ENCODE measurements at regions not wholly inside any gene's neighbourhood (a gene's known extent, or its start where the extent isn't known, plus 50 kb on each side); places are given as distances from the start of the nearest gene placed in this dataset.

DNA sequence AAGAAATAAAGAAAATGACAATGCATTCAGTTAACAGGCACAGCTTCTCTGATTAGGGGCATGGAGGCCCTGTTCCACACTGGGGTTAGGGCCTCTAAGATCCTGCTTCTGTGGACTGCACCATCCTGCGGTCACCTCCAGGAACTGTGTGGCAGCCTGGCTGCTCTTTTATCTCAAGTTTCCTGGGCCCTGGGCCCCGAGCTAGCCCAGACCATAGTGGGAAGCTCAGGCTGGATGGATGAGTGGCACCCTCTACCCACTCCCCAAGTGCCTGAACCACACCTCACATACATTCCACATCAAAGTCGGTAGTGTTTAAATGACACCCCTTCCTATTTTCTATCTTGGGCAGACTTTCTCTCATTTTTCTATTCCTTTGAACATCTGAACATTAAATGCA is 461.5 kb upstream of the MKI67 start:
- no peak for DNase-seq (ENCODE audit: extremely low read depth, low read depth)
- TF ChIP-seq, protein P1, sequence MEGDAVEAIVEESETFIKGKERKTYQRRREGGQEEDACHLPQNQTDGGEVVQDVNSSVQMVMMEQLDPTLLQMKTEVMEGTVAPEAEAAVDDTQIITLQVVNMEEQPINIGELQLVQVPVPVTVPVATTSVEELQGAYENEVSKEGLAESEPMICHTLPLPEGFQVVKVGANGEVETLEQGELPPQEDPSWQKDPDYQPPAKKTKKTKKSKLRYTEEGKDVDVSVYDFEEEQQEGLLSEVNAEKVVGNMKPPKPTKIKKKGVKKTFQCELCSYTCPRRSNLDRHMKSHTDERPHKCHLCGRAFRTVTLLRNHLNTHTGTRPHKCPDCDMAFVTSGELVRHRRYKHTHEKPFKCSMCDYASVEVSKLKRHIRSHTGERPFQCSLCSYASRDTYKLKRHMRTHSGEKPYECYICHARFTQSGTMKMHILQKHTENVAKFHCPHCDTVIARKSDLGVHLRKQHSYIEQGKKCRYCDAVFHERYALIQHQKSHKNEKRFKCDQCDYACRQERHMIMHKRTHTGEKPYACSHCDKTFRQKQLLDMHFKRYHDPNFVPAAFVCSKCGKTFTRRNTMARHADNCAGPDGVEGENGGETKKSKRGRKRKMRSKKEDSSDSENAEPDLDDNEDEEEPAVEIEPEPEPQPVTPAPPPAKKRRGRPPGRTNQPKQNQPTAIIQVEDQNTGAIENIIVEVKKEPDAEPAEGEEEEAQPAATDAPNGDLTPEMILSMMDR (IDR thresholded peaks at IDR 0.05; ENCODE audit: low read depth, low read length, missing control alignments) = no peak
- H3K4me3 ChIP-seq (replicated peaks; ENCODE audit: low read depth, low read length) = no peak overlapping the region

DNA sequence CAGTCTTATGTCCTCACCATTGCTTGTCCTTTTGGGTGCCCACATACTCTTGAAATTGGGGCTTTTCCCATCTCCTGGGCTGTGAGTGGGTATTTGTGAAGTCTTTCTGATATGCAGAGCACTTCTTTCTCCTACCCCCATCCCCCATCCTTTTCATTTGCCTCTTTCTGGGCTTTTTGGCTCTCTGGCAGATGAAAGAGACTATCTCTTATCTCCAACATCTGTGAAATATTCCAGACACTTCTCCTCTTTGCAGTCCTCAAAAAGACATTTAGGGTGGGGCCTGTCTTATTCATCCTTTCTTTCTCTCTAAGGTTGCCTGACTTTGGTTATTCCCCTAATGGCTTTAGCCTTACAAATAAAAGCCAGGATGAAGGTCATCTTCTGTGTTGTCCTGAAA is 462.2 kb upstream of the MKI67 start:
- TF ChIP-seq, protein P1 (IDR thresholded peaks at IDR 0.05; ENCODE audit: low read depth, low read length, missing control alignments) = no peak
- H3K4me3 ChIP-seq (replicated peaks; ENCODE audit: low read depth, low read length) = no peak overlapping the region
- no peak for DNase-seq (ENCODE audit: extremely low read depth, low read depth)

DNA sequence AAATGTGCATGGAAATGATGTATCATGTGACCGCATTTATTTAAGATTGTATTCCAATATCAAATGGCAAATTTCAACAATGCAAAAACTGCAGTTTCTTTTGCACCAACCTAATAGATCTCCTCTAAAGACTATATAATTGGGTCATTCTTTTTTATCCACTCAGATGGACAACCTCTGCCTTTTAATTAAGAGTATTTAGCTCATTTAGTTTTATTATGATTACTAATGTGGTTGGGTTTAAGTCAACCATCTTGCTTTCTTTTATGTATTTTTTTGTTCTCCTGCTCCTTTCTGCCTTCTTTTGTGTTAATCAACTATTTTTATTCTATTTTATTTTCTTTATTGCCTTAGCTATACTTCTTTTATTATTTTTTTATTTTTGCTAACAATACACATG is 468.5 kb upstream of the MKI67 start:
- TF ChIP-seq, protein P1 (IDR thresholded peaks at IDR 0.05; ENCODE audit: low read depth, low read length, missing control alignments) = no peak
- H3K4me3 ChIP-seq (replicated peaks; ENCODE audit: low read depth, low read length) = no peak overlapping the region
- no peak for DNase-seq (ENCODE audit: extremely low read depth, low read depth)

DNA sequence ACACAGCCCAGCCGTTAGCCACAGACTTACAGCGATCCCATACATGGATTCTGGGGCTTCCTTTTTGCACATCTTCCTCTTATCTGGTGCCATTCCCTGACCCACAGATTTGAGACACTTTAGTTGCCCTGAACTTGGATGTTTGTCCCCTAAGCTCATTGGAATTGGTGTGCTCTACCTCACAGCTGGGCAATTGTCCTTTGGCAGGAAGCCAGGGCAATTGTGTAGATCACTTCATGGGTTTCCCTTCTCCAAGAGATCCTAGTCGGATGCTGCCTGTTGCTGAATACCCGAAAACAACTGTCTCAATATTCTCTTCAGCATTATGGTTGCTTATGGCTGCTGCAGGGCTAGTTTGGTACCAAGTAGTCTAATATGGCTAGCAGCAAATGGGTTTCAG is 470.7 kb upstream of the MKI67 start:
- H3K4me3 ChIP-seq (replicated peaks; ENCODE audit: low read depth, low read length) = no peak overlapping the region
- TF ChIP-seq, protein P1 (IDR thresholded peaks at IDR 0.05; ENCODE audit: low read depth, low read length, missing control alignments) = no peak
- DNase-seq (ENCODE audit: extremely low read depth, low read depth) = no peak

DNA sequence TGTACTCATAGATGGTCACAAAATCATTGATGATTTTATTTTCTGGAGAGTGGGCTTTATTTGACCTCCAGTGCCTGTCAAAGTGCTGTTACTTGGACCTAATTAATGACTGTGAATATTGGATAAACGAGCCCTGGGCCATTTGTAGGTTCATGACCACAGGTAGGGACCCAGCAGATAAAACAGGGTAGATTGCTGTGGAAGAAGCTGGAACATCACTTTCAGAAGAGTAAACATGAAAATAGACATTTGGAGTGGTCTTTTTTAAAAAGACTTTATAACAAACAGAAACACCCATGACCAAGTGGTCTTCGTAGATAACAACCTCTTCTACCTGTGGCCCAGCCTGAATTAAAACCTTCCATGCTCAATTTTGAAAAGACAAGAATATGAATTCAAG is 472.8 kb upstream of the MKI67 start:
- DNase-seq (ENCODE audit: extremely low read depth, low read depth) = no peak
- TF ChIP-seq, protein P1 (IDR thresholded peaks at IDR 0.05; ENCODE audit: low read depth, low read length, missing control alignments) = no peak
- no peak overlapping the region for H3K4me3 ChIP-seq (replicated peaks; ENCODE audit: low read depth, low read length)

DNA sequence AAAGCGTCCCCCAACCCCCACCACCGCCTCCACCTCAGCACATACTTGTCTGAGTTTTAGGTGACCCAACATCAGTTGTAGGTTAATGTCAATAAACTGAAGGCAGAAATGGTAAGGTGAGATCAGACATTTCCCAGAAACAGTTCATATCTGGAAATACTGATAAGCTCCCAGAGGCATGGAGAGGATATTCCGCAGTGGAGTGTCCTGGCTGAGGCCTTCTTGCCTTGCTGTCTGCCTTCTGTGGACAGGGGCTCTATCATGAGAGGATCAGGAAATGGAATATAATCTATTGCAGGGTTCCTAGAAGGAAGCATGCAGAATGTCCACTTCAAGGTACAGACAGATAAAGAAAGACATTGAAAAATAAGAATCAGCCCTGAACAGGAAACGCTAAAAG is 473.3 kb upstream of the MKI67 start:
- DNase-seq (ENCODE audit: extremely low read depth, low read depth) = no peak
- no peak overlapping the region for H3K4me3 ChIP-seq (replicated peaks; ENCODE audit: low read depth, low read length)
- TF ChIP-seq, protein P1 (IDR thresholded peaks at IDR 0.05; ENCODE audit: low read depth, low read length, missing control alignments) = no peak

DNA sequence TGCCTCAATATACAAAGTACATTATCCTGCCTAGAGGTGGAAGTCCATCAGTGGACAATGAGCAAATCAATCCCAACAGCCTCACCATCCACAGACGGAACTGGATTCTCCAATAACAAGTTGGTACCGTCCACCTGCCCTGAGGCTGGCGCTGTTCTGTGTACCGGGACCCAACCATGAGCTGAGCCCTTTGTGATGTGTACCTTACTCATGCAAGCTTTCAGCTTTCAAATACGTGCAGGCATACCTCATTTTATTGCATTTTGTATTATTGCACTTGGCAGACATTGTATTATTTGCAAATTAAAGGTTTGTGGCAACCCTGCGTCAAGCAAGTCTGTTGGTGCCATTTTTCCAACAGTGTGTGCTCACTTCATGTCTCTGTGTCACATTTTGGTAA is 476.0 kb upstream of the MKI67 start:
- H3K4me3 ChIP-seq (replicated peaks; ENCODE audit: low read depth, low read length) = no peak overlapping the region
- TF ChIP-seq, protein P1 (IDR thresholded peaks at IDR 0.05; ENCODE audit: low read depth, low read length, missing control alignments) = no peak
- DNase-seq (ENCODE audit: extremely low read depth, low read depth) = no peak

Data from HFF-Myc (cell line).